PC-9 (cell line): ENCODE measurements at regions not wholly inside any gene's neighbourhood (a gene's known extent, or its start where the extent isn't known, plus 50 kb on each side); places are given as distances from the start of the nearest gene placed in this dataset.

ENCODE experiments used
- CTCF ChIP-seq: fragments of 200-600 bp; sonication (generic); conservative IDR thresholded peaks from 2 replicates; pipeline ENCODE4 v1.6.1; 2017; ENCODE audit warnings: mixed run types, antibody characterized with exemption, mild to moderate bottlenecking, moderate library complexity
- EZH2 ChIP-seq: fragments of 200-600 bp; sonication (generic); IDR thresholded peaks from 2 replicates; pipeline ENCODE4 v1.8.0; 2017; ENCODE audit warnings: antibody characterized with exemption, low read depth

- no peak for TF ChIP-seq CTCF
- TF ChIP-seq EZH2 = no peak
These were observed 1098.6 kb downstream of the TAF11L14 start for GRCh38 chr5:18732556-18733479.
